Upper lobe of left lung (tissue), 6 donors: ENCODE measurements at regions not wholly inside any gene's neighbourhood (a gene's known extent, or its start where the extent isn't known, plus 50 kb on each side); places are given as distances from the start of the nearest gene placed in this dataset.
A peak's percentile ranks its signal among the peaks of the same experiment; 100 is the strongest.

Experiments
- ATAC-seq, 2 donors: fragments of 200-7000 bp; cut with Tn5 transposase; one replicate each; pipeline ENCODE4 v1.9.1; 2022; ENCODE audit warnings: mild to moderate bottlenecking in 2 of 2, moderate library complexity in 2 of 2; ENCODE audit not compliant: low FRiP score in 2 of 2
- DNase-seq, 2 donors: peaks; one replicate each; pipeline ENCODE4 v3.0.0-alpha.2; 2019 to 2020
- H3K27ac ChIP-seq, 4 donors: fragments of 200-600 bp; sonication (generic); one replicate each; pipeline ENCODE4 v1.5.1; 2016 to 2019
- H3K27me3 ChIP-seq, 4 donors: fragments of 200-600 bp; sonication (generic); one replicate each; pipeline ENCODE4 v1.5.1; 2017 to 2019
- H3K36me3 ChIP-seq, 4 donors: fragments of 200-600 bp; sonication (generic); one replicate each; pipeline ENCODE4 v1.5.1; 2016 to 2019
- H3K4me1 ChIP-seq, 4 donors: fragments of 200-600 bp; sonication (generic); one replicate each; pipeline ENCODE4 v1.5.1; 2018 to 2019
- H3K4me3 ChIP-seq, 4 donors: fragments of 200-600 bp; sonication (generic); one replicate each; pipeline ENCODE4 v1.5.1; 2017 to 2019; ENCODE audit warnings: mild to moderate bottlenecking in 2 of 4, moderate library complexity in 1 of 4
- H3K9me3 ChIP-seq, 4 donors: fragments of 200-600 bp; sonication (generic); one replicate each; pipeline ENCODE4 v1.5.1; 2018 to 2019
- EP300 ChIP-seq, 4 donors: sonication (generic); formaldehyde crosslinking; IDR thresholded peaks; one replicate each; pipeline ENCODE4 v1.5.1; 2017; ENCODE audit warnings: antibody characterized with exemption in 4 of 4, control low read depth in 2 of 4
- POLR2A ChIP-seq, 4 donors: fragments of 450-650 bp; IDR thresholded peaks; one replicate each; pipeline ENCODE4 v1.5.1; 2016 to 2017; ENCODE audit warnings: antibody characterized with exemption in 4 of 4, mild to moderate bottlenecking in 2 of 4
- POLR2AphosphoS5 ChIP-seq, 2 donors: sonication (generic); formaldehyde crosslinking; IDR thresholded peaks; one replicate each; pipeline ENCODE4 v1.5.1; 2017; ENCODE audit warnings: antibody characterized with exemption in 2 of 2
- WGBS, 2 donors: methylation state at CpG; one replicate each; pipeline ENCODE4 v1.1.5; 2017 to 2018; 5-methylcytosine and 5-hydroxymethylcytosine counted together
- TF ChIP-seq, protein P1 (sequence below), 6 experiments: fragments of 450-650 bp in 4 of 6; fragments of 200-600 bp in 2 of 6; sonication (generic) in 2 of 6; IDR thresholded peaks; one replicate each; pipeline ENCODE4 v1.5.1; 2016 to 2019; ENCODE audit warnings: antibody characterized with exemption in 6 of 6
- donor health status: DM: no; HTN: no; CAD: no; lungs with moderate emphysema.
- donor health status: DM: no; HTN: yes; CAD: no; lungs with severe emphysema.

DNA sequence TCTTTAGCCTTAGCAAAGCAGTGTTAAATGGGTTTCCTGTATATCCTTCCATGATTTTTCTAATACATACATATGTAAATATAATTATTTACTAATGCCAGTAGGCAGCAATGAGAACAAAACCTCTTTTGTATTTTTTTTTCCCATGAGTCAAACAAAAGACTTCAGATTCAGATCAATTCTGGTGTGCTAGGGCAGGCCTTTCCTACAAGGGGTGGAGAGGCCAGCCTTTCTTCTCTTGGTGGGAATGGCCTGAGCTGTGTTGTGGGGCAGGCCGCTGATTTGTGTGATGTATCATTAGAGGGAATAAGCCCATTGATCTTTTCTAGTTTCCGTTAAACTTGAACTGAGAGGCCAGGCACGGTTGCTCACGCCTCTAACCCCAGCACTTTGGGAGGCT lies 115.5 kb upstream of the DMRT1 start:
- Histone ChIP-seq H3K9me3 (no peaks in the 10 kb centered on the region), H3K4me1 (peaks cover 0 to 19% (median 3%) of the 10 kb centered on the region in 4 donors), H3K27me3 (no peaks in the 10 kb centered on the region), H3K36me3 (peaks cover 0 to 8% (median 3%) of the 10 kb centered on the region in 4 donors), H3K27ac (no peak overlapping the region), H3K4me3 (no peak overlapping the region)
- DNase-seq (no peak), ATAC-seq (no peak)
- TF ChIP-seq POLR2AphosphoS5 (IDR thresholded peaks at IDR 0.05) (no peak), EP300 (IDR thresholded peaks at IDR 0.05) (no peak), POLR2A (IDR thresholded peaks at IDR 0.05) (no peak)
- TF ChIP-seq, protein P1, sequence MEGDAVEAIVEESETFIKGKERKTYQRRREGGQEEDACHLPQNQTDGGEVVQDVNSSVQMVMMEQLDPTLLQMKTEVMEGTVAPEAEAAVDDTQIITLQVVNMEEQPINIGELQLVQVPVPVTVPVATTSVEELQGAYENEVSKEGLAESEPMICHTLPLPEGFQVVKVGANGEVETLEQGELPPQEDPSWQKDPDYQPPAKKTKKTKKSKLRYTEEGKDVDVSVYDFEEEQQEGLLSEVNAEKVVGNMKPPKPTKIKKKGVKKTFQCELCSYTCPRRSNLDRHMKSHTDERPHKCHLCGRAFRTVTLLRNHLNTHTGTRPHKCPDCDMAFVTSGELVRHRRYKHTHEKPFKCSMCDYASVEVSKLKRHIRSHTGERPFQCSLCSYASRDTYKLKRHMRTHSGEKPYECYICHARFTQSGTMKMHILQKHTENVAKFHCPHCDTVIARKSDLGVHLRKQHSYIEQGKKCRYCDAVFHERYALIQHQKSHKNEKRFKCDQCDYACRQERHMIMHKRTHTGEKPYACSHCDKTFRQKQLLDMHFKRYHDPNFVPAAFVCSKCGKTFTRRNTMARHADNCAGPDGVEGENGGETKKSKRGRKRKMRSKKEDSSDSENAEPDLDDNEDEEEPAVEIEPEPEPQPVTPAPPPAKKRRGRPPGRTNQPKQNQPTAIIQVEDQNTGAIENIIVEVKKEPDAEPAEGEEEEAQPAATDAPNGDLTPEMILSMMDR (IDR thresholded peaks at IDR 0.05), result no peak
- 94 to 98% methylated on average over 4 of the region's 4 CpGs for WGBS, 2 donors

DNA sequence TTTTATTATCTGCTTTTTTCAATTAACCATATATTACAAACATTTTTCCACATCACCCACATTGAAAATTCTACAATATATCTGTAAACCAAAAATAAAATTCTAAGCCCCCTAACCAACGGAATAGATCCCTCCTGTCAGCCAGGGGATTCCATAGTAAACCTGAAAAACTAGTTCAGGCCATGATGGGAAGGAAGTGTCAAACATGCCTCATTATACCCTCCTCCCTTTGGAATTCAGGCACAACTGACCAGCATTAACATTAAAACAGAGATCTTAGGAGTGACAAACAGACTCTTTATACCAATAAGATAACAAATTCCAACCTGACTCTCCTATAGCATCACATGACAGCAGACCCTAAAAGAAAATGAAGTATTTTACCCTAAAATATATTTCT lies 113.7 kb upstream of the DMRT1 start:
- no peak for TF ChIP-seq EP300 (IDR thresholded peaks at IDR 0.05)
- no peak for TF ChIP-seq POLR2A (IDR thresholded peaks at IDR 0.05)
- TF ChIP-seq, protein P1 (IDR thresholded peaks at IDR 0.05), result no peak
- no peak for TF ChIP-seq POLR2AphosphoS5 (IDR thresholded peaks at IDR 0.05)
- 55 to 57% methylated on average over 1 of the region's 1 CpG for WGBS, 2 donors

DNA sequence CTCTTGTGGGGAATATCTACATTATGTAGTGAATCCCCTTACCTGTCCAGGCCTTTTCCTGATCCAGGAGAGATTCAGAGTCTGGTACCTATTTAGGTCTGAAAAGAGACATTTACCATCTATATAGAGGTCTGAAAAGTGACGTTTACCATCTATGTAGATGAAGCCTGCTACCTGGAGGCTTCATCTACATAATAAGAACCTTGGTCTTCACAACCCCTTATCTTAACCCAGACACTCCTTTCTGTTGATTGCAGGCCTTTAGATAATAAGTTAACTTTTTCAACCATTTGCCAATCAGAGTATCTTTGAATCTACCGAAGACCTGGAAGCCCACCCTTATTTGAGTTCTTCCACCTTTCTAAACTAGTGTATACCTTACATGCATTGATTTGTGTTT lies 113.0 kb upstream of the DMRT1 start:
- WGBS, 2 donors, result 91 to 100% methylated on average over 2 of the region's 2 CpGs
- Histone ChIP-seq H3K36me3 (peaks cover 0 to 18% (median 9%) of the 10 kb centered on the region in 4 donors), H3K27ac (no peak overlapping the region), H3K27me3 (no peaks in the 10 kb centered on the region), H3K4me3 (no peak overlapping the region), H3K4me1 (no peaks in the 10 kb centered on the region), H3K9me3 (no peaks in the 10 kb centered on the region)
- no peak for DNase-seq
- no peak for ATAC-seq
- TF ChIP-seq POLR2A (IDR thresholded peaks at IDR 0.05) (no peak), POLR2AphosphoS5 (IDR thresholded peaks at IDR 0.05) (no peak), EP300 (IDR thresholded peaks at IDR 0.05) (no peak)
- TF ChIP-seq, protein P1 (IDR thresholded peaks at IDR 0.05), result no peak

More for the DNA sequence above, 113.7 kb upstream of the DMRT1 start:
- Histone ChIP-seq H3K4me3 (no peak overlapping the region), H3K9me3 (no peaks in the 10 kb centered on the region), H3K27ac (no peak overlapping the region), H3K4me1 (peaks cover 0 to 4% (median 0%) of the 10 kb centered on the region in 4 donors), H3K27me3 (no peaks in the 10 kb centered on the region), H3K36me3 (peaks cover 0 to 18% (median 9%) of the 10 kb centered on the region in 4 donors)
- ATAC-seq (no peak), DNase-seq (no peak)

DNA sequence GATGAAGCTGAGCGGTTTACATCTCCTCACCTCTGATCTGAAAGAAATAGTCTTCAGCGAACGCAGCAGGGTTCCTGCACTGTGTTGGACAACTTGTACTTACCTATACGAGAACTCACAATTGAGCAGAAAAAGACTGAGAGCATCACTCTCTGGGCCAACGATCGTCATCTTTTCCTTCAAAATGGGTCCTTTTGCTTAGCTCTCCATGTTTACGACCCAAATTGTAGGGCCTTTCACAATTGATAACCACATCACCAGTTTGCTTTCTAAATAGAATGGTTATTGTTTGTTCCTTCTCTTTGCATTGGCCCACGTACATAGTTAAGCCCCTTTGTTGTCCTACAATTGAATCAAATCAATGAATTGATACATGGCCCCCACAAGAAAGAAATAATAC lies 110.0 kb upstream of the DMRT1 start:
- Histone ChIP-seq H3K27me3 (no peaks in the 10 kb centered on the region), H3K9me3 (no peaks in the 10 kb centered on the region), H3K27ac (no peak overlapping the region), H3K4me1 (peaks cover 9 to 17% (median 14%) of the 10 kb centered on the region in 4 donors), H3K36me3 (peaks cover 0 to 24% (median 9%) of the 10 kb centered on the region in 4 donors), H3K4me3 (no peak overlapping the region)
- WGBS, 2 donors, result 94 to 98% methylated on average over 8 of the region's 8 CpGs
- ATAC-seq, result no peak
- no peak for DNase-seq
- TF ChIP-seq, protein P1 (IDR thresholded peaks at IDR 0.05), result no peak
- TF ChIP-seq POLR2A (IDR thresholded peaks at IDR 0.05) (no peak), POLR2AphosphoS5 (IDR thresholded peaks at IDR 0.05) (no peak), EP300 (IDR thresholded peaks at IDR 0.05) (no peak)

DNA sequence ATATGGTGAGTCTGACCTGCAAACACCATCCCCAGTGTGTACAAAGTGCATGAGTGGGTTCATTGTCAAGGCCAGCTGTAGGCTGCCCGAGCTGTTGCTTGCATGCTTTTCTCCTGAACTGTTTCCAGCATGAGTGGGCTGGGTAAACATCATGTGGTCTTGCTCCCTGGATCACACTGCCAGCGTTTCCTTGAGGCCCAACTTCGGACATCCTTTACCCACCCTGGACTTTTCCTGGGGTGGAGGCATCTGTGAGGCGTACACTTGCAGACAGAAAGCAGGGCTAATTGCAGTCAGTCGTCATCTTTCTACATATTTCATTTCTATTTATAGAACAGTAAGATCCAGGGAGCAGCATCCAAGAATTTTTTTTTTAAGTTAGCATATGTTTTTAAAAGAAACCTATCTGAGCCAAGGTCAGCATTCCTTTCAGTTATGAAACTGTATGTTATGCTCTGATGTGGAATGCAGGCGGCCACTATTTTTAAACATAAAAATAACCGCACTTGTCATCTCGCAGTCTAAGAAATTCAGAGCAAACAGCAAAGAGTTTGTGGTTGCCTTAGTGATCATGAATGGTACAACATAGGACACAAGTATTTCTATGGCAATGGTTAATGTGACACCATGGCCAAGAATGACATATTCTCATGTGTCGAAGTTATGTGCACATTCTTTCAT lies 106.5 kb upstream of the DMRT1 start:
- peaks cover 0 to 35% (median 9%) of the 10 kb centered on the region in 4 donors for H3K36me3 ChIP-seq
- no peaks in the 10 kb centered on the region for H3K27me3 ChIP-seq
- H3K4me3 ChIP-seq, result no peak overlapping the region
- DNase-seq (peak in 1 of 2 donors; percentile 28), ATAC-seq (peak; percentile 18 to 74)
- peak; percentile 54 to 60 for TF ChIP-seq POLR2AphosphoS5 (IDR thresholded peaks at IDR 0.05)
- TF ChIP-seq, protein P1 (IDR thresholded peaks at IDR 0.05), result peak in 1 of 6 experiments; percentile 5
- TF ChIP-seq EP300 (IDR thresholded peaks at IDR 0.05), result peak in 1 of 4 donors; percentile 9
- no peak for TF ChIP-seq POLR2A (IDR thresholded peaks at IDR 0.05)
- WGBS, 2 donors, result 38 to 47% methylated on average over 9 of the region's 9 CpGs
- H3K27ac ChIP-seq, result peak overlapping the region; percentile 38 to 67 (median 58)
- H3K4me1 ChIP-seq, result peaks cover 13 to 38% (median 35%) of the 10 kb centered on the region in 4 donors
- H3K9me3 ChIP-seq, result no peaks in the 10 kb centered on the region
